HG02870 (cell line): ENCODE measurements at regions not wholly inside any gene's neighbourhood (a gene's known extent, or its start where the extent isn't known, plus 50 kb on each side); places are given as distances from the start of the nearest gene placed in this dataset.

ENCODE experiments used
- ATAC-seq: cut with Tn5 transposase; IDR thresholded peaks from one replicate; pipeline ENCODE4 v1.9.1; 2021; ENCODE audit warnings: mild to moderate bottlenecking, moderate library complexity; ENCODE audit not compliant: unreplicated experiment

- ATAC-seq = no peak
Measured at GRCh38 chr18:40921845-40922629, 1033.0 kb upstream of the PIK3C3 start.

GRCh38 chr18:40917056-40917455, 1038.0 kb upstream of the PIK3C3 start:
- ATAC-seq = no peak

- ATAC-seq = no peak
Measured at GRCh38 chr18:40915724-40916123, 1039.3 kb upstream of the PIK3C3 start.

GRCh38 chr18:40911582-40912254, 1043.3 kb upstream of the PIK3C3 start:
- ATAC-seq = no peak

GRCh38 chr18:40911041-40911440, 1044.0 kb upstream of the PIK3C3 start:
- ATAC-seq = no peak

GRCh38 chr18:40907842-40908241, 1047.2 kb upstream of the PIK3C3 start:
- ATAC-seq = no peak

- no peak for ATAC-seq
Measured at GRCh38 chr18:40904295-40904694, 1050.7 kb upstream of the PIK3C3 start.

GRCh38 chr18:40902436-40902835, 1052.6 kb upstream of the PIK3C3 start:
- no peak for ATAC-seq

- no peak for ATAC-seq
Measured at GRCh38 chr18:40897884-40898283, 1057.2 kb upstream of the PIK3C3 start.

GRCh38 chr18:40883271-40883670, 1071.8 kb upstream of the PIK3C3 start:
- no peak for ATAC-seq

GRCh38 chr18:40882468-40882867, 1072.6 kb upstream of the PIK3C3 start:
- no peak for ATAC-seq

GRCh38 chr18:40878371-40878770, 1076.7 kb upstream of the PIK3C3 start:
- no peak for ATAC-seq

- ATAC-seq = no peak
Measured at GRCh38 chr18:40877096-40877495, 1077.9 kb upstream of the PIK3C3 start.

GRCh38 chr18:40875101-40875615, 1079.9 kb upstream of the PIK3C3 start:
- no peak for ATAC-seq

GRCh38 chr18:40874233-40874632, 1080.8 kb upstream of the PIK3C3 start:
- no peak for ATAC-seq

GRCh38 chr18:40868110-40868858, 1086.8 kb upstream of the PIK3C3 start:
- no peak for ATAC-seq

- no peak for ATAC-seq
Measured at GRCh38 chr18:40867459-40867858, 1087.6 kb upstream of the PIK3C3 start.

GRCh38 chr18:40866968-40867367, 1088.1 kb upstream of the PIK3C3 start:
- ATAC-seq = no peak

GRCh38 chr18:40866013-40866645, 1088.9 kb upstream of the PIK3C3 start:
- ATAC-seq = no peak

GRCh38 chr18:40864846-40865245, 1090.2 kb upstream of the PIK3C3 start:
- ATAC-seq = no peak

GRCh38 chr18:40863801-40864200, 1091.2 kb upstream of the PIK3C3 start:
- ATAC-seq = no peak
